HUDEP-2 (cell line): ENCODE measurements at regions not wholly inside any gene's neighbourhood (a gene's known extent, or its start where the extent isn't known, plus 50 kb on each side); places are given as distances from the start of the nearest gene placed in this dataset.
"Not testable (repeated sequence)": the region's sequence is repeated elsewhere in the genome, so short reads cannot be mapped to it uniquely, and the experiment has no call there.

Experiments
- DNase-seq, 76 experiments: peaks; one replicate each; lab custom pipeline; 2025; ENCODE audit not compliant: unreplicated experiment in 76 of 76; lab: John Stamatoyannopoulos, UW

DNA sequence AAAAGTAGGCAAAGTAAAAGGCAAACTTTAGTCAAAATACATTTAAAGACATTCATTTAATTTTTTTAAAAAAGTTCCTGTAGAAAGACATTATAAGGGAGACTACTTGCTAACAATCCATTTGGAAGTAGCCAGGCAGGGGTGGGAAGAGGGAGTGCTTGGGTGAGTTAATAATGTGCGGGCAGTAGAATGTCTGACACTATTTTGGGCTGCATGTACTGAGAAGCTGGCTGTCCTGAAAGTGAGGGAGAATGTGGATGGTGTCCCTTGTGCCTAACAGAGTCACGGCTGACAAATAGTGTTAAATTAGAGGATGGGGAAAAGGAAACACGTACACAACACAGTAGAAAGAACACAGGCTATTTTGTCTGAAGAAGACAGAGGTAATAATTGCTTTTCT is 142.5 kb downstream of the LCA5 start:
- no peak for DNase-seq

DNA sequence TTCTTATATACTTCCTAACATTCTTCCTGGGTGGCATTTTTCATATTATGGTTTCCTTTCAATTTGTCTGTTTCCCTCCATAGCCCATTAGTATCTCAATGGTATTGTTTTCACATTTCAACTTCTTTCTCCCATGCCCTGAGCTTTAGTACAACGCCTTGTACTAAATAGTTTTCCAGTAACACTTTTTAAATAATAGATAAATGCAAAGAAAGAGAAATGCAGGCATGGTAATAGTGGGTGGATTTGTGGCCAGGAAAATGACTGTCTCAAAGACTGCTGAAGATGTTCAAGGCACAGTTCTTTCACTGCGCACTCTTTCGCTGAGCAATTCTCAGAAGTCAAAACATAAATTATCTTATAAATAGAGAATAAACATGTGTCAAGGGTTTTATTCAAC is 145.1 kb downstream of the LCA5 start:
- DNase-seq = no peak

DNA sequence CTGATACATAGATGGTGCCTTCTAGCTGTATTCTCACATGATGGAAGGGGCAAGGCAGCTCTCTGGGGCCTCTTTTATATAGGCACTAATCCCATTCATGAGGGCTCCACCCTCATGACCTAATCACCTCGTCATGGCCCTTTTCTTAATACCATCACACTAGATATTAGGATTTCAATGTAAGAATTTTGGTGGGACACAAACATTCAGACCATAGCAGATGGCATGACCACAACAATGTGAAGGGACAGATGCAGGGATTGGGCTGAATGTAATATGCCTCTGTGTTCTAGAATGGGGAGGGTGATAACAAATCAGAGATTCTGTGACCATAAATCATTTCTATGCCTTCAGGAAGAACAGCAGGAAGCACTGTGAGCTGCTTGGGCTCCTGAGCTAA is 145.8 kb downstream of the LCA5 start:
- no peak for DNase-seq

DNA sequence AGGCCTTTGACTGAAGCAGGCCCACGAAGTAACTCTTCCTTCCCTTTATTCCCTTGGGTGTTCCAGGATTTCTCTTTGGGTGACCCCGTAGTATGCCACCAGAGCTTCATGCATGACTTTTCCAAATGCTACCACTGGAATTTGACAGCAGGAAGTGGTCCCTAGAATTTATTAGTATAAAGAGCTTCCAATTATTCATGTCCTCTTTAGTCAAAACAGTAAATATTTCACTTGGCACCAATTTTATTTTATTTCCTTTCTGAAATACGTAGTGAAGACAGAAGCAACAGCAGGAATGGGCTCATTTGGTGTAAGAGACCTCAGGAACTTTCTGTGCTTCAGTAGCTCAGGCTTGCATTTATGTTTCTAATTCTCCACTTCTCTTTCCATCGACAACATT is 151.3 kb downstream of the LCA5 start:
- no peak for DNase-seq

DNA sequence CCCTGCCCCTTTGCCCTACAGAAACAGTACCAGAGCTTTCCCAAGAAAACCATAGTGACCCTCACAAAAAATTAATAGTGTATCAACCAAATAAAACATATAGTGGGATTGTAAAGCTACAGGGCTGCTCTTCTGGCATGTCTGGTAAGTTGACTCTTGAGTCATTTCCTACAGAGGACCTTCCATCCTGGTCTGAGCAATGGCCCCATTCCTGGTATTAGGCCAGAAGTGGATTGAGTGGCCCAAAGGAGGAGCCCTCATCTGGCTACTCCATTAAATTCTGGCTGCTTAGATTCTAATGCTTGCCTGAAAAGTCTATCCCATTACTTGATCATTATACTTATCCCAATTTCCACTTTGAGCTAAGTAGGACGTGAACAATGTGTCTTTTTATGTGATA is 150.9 kb upstream of the HMGN3 start:
- no peak for DNase-seq

DNA sequence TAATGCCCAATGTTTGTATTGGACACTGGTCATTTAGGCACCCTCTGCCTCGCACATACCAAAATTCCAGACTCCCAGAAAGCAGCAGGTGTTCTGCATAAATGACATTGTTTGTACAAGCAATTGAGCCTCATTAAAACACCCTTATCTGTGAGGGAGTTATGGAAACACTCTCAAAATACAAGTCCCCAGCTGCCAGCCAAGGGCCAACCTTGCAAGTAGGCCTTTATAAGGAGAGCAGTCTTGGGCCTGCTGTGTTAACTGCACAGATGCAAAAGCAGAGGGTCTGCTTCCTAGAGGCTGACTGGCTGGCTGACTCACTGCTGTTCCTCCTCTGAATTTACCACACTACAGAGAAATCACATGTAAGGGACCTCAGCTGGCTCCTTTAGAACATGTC is 150.4 kb upstream of the HMGN3 start:
- no peak for DNase-seq

DNA sequence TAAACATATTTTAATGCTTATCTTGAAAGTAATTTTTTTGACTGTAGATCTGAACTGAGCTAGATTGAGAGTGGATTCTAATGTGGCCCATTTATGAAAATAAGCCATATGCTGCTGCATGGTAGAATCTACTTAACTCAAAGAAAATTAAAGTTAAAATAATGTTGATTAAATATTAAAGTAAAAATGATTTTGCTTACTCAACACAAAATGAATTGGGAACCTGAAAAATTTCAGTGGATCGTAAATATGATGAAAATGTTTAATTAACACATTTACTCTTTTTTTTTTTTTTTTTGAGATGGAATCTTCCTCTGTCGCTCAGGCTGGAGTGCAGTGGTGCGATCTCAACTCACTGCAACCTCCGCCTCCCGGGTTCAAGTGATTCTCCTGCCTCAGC is 144.5 kb upstream of the HMGN3 start:
- DNase-seq = no peak

DNA sequence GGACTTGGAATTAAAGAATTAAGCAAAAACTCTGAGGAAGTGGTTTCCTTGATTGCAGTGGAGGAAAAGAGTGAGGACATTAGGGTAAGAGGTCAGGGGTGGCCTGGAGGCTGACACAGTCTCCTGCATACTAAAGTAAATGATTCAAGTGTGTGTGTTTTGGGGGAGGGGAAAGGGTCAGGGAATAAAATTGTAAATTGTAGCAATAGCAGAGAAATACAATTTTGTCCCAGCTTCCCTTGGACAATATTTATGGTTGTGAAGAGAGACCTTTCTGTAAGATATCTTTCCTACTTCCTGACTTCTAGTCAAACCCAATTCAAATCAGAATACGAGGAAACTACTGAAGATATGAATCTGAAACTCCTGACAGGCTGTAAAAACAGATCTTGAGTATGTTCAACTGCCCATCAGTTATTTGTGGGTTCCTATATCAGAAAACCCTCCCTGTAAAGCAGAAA is 143.4 kb upstream of the HMGN3 start:
- DNase-seq = no peak

DNA sequence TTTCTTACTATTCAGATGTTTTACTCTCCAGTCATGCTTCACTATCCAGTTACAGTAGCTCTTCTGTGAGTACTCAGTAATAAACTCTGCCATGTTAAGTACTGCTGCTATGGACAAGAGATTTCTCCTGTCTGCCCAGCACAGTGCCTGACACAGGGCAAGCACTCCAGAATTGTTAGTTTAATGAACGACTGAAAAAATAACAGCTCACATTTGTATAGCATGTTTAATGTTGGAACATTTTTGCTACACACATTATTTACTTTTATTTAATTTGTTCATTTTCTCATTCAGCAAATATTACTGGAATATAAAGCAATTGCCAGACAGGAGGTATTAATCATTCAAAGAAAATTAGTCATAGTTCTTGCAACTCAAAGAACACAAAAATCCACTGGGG is 142.6 kb upstream of the HMGN3 start:
- no peak for DNase-seq

DNA sequence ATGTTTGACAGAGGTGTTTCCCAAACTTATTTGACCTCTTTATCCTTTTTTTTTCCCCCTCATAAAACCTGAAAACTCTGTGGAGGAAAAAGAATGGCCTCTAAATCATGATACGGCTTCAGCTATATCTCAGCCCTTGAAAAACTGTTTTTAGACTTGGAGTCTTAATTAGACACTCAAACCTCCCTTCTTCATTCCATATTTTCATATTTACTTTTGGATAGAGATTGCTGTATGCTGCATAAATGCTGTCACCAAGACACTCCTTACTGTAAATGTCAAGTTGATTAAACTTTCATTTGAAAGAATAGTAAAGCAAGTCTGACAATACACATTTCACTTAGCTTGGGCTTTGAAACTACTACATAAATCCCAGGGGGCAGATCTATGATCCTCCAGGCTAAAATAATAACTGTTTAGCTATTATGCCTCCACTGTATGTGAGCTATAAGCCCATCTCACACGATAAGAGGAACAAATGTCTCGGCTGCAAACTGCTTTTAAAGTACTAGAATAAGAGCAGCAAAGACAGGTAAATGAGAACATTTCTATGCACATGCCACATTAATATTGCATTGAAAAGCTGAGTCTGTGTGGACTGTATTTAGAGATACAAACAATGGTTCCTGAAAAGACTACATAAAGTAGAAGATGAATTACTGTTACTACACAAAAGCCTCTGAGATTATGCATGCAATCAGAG is 141.3 kb upstream of the HMGN3 start:
- DNase-seq = no peak

DNA sequence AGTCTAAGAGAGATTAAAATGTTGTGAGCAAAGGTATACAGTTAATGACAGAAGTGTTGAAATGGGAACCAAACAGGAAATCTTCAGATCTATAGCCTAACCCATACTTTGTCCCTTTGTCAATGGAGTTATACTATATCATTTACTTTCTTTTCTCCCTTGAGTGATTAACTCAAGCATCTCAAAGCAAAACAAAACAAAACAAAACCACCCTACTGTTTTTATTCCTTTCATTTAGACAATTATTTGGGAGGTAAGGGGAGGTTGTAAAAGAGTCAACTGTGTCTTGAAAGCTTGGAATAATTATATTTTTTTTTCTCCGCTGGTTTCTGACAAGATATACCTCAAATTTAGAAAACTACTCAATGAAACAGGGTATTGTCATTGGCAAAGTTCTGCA is 139.8 kb upstream of the HMGN3 start:
- DNase-seq = no peak

DNA sequence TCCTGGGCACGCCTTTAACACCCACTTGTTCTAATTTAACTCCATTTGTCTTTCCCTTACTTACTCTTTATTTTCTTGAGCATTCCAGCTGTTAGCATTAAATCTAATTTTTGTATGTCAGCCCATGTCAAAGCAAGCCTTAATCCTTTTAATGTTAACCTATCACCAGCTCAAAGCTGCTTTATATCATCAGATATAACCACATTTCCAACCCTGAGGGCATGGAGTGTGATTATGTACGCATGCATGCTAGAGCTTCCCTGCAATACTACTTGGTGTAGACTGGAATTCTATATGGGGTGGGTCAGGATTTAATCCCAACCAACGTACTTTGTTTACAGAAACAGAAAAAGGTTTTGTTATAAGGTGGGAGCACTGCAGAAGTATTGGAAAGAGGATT is 139.4 kb upstream of the HMGN3 start:
- DNase-seq = no peak

DNA sequence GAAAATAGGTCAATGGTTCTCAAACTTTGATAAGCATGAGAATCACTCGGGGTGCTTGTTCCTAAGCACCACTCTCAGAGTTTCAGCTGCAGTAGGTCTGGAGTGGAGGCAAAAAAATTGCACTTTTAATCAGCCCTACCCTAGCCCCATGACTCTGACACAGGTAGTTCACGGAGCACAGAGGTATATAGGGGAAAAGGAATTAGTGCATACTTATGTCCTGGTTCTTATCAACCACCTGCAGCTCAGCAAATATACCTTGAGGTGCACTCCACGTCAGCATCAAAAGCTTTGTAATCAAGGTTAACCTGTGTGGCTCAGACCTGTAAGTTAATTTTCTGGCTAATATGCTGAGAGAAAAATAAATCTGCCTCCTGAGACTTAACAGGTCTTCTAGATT is 138.8 kb upstream of the HMGN3 start:
- DNase-seq = no peak

DNA sequence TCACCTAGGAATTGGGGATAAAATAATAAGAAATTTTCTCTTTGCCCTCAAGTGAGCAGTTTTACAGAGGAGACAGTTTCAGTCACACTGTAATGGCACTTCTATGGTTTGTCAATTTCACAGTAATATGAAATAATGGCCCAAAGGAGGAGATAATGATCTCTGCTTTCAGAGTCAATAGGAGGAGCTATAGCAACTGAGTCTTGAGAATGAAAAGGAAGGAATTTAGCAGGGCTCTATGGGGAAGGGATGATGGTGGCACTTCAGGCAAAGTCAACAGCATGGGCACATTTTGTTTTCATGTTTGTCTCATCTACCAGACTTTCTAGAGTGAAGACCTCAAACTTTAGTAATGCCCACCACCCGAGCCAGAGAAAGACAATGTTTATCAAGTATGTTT is 138.3 kb upstream of the HMGN3 start:
- no peak for DNase-seq

DNA sequence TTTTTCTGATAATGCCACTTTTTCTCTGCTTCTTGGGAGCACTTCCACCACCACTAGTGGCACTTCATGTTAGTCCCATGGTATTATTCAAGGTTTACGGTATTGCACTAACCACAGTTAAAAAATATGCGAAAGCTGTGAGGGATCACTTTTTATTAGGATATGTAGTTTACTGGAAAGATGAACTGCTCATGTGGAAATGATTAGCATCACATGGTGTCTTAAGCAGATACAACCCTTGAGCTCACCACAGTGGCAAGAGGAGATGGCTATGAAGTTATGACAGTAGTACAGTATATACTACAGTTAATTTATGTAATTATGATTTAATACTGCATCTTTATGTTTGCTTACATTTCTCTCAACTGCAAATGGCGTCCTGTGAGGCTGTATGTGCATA is 134.5 kb upstream of the HMGN3 start:
- no peak for DNase-seq

DNA sequence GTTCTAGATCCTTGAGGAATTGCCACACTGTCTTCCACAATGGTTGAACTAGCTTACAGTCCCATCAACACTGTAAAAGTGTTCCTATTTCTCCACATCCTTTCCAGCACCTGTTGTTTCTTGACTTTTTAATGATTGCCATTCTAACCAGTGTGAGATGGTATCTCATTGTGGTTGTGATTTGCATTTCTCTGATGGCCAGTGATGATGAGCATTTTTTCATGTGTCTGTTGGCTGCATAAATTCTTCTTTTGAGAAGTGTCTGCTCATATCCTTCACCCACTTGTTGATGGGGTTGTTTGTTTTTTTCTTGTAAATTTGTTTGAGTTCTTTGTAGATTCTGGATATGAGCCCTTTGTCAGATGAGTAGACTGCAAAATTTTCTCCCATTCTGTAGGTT is 129.0 kb upstream of the HMGN3 start:
- DNase-seq = not testable (repeated sequence)

DNA sequence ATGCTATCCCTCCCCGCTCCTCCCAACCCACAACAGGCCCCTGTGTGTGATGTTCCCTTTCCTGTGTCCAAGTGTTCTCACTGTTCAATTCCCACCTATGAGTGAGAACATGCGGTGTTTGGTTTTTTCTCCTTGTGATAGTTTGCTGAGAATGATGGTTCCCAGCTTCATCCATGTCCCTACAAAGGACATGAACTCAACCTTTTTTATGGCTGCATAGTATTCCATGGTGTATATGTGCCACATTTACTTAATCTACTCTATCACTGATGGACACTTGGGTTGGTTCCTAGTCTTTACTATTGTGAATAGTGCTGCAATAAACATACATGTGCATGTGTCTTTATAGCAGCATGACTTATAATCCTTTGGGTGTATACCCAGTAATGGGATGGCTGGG is 126.6 kb upstream of the HMGN3 start:
- DNase-seq = not testable (repeated sequence)

DNA sequence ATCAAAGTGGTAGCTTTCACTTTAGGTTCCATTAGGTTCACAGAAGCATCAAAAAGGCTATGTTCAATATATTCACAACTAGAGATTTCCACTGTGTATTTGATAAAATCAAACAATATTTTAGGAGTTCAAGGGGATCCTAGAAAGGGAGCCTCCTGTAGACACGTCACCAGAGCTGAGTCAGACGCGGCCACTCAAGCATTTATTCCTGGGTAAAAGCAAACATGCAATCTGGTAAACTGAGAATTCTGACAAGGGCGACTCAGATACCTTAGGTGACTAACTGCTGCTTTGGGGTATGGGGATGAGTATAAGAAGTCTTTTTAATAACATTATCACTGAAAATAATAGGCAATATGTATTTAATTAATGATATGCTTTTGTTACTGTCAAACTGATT is 118.7 kb upstream of the HMGN3 start:
- no peak for DNase-seq

DNA sequence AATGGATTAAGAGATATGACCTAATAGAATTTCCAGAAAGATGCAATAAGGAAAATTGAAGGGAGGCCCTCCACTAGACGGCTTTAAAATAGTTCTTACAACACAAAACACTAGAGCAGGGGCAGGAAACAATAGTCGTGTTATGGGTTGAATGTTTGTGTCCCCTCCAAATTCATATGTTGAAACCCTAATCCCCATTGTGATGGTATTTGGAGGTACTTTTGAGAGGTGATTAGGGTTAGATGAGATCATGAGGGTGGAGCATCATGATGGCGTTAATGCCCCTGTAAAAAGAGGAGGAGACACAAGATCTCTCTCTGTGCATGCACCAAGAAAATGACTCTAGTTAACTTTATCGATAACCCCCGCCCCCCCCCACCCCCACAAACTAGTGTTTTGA is 104.0 kb upstream of the HMGN3 start:
- no peak for DNase-seq

DNA sequence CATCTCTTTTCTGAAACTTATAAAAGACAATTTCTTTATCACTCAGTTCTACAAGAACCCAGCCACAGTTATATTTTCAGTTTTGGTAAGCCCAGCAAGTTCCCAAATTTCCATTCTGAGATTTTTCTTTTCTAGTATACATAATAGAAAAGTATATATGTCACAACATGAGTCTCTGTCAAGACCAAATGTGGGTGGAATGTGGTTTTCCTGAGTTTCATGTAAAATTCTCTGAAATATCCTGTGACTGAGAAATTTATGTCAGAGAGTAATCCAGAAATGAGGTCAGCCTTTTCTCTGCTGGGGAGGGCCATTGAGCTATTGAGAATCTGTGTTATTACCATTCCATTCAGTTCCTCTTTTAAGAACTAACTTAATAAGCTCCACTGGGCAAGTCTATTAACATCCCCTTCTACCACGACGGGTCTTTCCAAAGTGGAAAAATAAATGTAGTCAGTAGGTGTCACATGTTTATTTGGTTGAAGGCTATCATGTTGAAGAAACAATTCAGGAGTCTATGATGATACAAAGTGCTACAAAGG is 100.7 kb upstream of the HMGN3 start:
- no peak for DNase-seq

DNA sequence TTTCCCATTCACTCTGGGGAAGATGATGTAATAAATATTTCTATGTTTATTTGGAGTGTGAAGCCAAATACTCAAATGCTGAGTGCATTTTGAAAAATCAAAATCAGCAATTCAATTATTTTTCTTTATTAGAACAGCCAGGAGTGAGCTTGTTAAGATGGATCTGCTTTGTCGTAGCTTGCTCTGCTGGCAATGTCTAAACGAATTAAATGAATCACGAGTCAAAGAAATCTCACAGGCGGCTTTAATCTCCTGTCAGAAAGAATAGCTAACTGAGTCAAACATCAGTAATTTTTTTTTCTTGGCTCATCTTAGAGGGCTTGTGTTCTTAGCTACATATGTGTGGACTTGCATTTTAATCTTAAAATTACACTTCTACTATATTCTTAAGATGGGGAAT is 100.2 kb upstream of the HMGN3 start:
- DNase-seq = no peak

DNA sequence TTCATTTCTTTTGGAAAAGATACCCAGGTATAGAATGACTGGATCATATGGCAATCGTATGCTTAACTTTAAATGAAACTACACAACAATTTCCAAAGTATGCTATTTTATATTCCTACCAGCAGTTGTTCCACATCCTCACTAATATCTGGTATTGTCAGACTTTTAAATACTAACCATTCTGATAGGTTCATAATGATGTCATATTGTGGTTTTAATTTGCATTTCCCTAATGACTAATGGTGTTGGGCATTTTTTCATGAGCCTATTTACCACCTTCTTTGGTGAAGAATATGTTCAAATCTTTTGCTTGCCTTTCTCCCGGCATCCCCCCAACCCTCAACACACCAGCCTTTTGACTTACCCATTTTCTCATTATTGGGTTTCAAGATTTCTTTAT is 96.2 kb upstream of the HMGN3 start:
- DNase-seq = no peak

DNA sequence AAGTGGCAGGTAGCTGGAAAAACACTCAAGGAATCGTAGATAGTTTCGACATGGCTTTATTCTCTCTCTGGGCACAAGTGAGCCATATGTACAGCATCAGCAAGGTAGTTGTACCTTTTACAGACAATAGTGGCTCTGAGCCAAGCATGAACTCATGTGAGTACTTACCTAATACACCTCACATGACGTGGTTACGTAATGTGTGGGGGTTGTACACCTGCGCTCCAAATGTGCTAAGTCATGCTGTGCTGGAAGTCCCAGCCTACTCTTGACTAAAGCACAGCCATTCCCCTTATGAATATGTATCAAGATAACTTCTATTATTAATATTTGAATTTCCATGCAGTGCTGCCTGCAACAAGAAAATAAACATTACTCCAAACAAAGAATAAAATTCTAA is 78.8 kb upstream of the HMGN3 start:
- no peak for DNase-seq
